Chondrocyte (in vitro differentiated cells): ENCODE measurements at regions not wholly inside any gene's neighbourhood (a gene's known extent, or its start where the extent isn't known, plus 50 kb on each side); places are given as distances from the start of the nearest gene placed in this dataset.

Experiments
- DNase-seq: peaks from one replicate; pipeline ENCODE4 v3.0.0; 2021; ENCODE audit warnings: mixed read lengths, low spot score
- H3K27ac Mint-ChIP-seq: one replicate; pipeline ENCODE4 v1.8.0; 2021; ENCODE audit warnings: mild to moderate bottlenecking, moderate library complexity, mixed read lengths; ENCODE audit not compliant: unreplicated experiment
- H3K27me3 Mint-ChIP-seq: 2 replicates; pipeline ENCODE4 v1.8.0; 2021; ENCODE audit warnings: low read depth, mixed read lengths
- H3K36me3 Mint-ChIP-seq: 2 replicates; pipeline ENCODE4 v1.8.0; 2021; ENCODE audit warnings: low read depth, mixed read lengths
- H3K4me1 Mint-ChIP-seq: 2 replicates; pipeline ENCODE4 v1.8.0; 2021; ENCODE audit warnings: low read depth, mild to moderate bottlenecking, mixed read lengths
- H3K4me3 Mint-ChIP-seq: one replicate; pipeline ENCODE4 v1.8.0; 2021; ENCODE audit warnings: mild to moderate bottlenecking, moderate library complexity, mixed read lengths; ENCODE audit not compliant: unreplicated experiment
- H3K9me3 Mint-ChIP-seq: 2 replicates; pipeline ENCODE4 v1.8.0; 2021; ENCODE audit warnings: low read depth, mixed read lengths
- TF ChIP-seq, protein P1 (sequence below): fragments of 200-600 bp; sonication (generic); IDR thresholded peaks from 2 replicates; pipeline ENCODE4 v1.5.0; 2021; ENCODE audit warnings: antibody characterized with exemption, mild to moderate bottlenecking, moderate library complexity

DNA sequence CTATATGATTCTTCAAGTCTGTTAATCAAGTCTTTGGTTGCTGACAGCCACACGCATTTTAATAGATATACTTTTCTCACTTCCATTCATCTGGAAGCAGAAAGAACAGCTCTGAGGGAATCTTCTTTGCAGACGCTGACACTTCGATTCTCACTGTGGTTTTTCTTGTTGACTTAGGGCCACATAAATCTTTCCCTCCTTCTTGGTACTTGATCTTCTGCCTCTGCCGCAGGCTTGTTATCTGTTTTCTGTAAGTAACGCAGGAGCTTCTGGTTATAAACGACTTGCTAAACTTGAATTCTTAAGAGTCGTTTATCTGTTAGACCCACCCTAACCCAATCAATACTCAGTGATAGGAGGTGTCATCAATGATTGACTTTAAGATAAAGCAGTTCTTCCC lies 268.8 kb upstream of the SULF2 start:
- TF ChIP-seq, protein P1, sequence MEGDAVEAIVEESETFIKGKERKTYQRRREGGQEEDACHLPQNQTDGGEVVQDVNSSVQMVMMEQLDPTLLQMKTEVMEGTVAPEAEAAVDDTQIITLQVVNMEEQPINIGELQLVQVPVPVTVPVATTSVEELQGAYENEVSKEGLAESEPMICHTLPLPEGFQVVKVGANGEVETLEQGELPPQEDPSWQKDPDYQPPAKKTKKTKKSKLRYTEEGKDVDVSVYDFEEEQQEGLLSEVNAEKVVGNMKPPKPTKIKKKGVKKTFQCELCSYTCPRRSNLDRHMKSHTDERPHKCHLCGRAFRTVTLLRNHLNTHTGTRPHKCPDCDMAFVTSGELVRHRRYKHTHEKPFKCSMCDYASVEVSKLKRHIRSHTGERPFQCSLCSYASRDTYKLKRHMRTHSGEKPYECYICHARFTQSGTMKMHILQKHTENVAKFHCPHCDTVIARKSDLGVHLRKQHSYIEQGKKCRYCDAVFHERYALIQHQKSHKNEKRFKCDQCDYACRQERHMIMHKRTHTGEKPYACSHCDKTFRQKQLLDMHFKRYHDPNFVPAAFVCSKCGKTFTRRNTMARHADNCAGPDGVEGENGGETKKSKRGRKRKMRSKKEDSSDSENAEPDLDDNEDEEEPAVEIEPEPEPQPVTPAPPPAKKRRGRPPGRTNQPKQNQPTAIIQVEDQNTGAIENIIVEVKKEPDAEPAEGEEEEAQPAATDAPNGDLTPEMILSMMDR, result no peak
- peaks cover 32% of the 10 kb centered on the region for H3K4me1 Mint-ChIP-seq
- no peak overlapping the region for H3K27ac Mint-ChIP-seq

DNA sequence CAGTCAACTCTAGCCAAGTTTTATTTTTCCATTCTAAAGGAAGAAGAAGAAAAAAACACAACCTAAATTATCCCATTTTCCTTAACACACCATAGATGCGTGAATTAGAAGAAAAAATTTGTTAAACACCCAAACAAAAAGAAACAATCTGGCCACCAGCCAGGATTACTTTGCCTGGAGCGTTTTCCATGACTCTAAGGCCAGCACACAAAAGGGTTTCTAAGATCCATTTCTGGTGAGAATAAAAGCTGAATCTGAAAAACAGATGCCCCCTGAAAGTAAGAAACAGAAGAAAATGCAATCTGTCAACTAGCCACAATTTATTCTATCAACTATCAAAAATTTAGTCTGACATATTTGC lies 267.2 kb upstream of the SULF2 start:
- Mint-ChIP-seq H3K4me3 (no peak overlapping the region), H3K27ac (peak overlapping the region; percentile 81), H3K27me3 (peaks cover 12% of the 10 kb centered on the region), H3K9me3 (peaks cover 5% of the 10 kb centered on the region), H3K36me3 (no peaks in the 10 kb centered on the region), H3K4me1 (peaks cover 32% of the 10 kb centered on the region)
- TF ChIP-seq, protein P1, result no peak
- DNase-seq, result no peak

More for the DNA sequence above, 268.8 kb upstream of the SULF2 start:
- H3K4me3 Mint-ChIP-seq, result no peak overlapping the region
- DNase-seq, result no peak
- H3K36me3 Mint-ChIP-seq, result no peaks in the 10 kb centered on the region
- peaks cover 5% of the 10 kb centered on the region for H3K9me3 Mint-ChIP-seq
- H3K27me3 Mint-ChIP-seq, result peaks cover 6% of the 10 kb centered on the region

DNA sequence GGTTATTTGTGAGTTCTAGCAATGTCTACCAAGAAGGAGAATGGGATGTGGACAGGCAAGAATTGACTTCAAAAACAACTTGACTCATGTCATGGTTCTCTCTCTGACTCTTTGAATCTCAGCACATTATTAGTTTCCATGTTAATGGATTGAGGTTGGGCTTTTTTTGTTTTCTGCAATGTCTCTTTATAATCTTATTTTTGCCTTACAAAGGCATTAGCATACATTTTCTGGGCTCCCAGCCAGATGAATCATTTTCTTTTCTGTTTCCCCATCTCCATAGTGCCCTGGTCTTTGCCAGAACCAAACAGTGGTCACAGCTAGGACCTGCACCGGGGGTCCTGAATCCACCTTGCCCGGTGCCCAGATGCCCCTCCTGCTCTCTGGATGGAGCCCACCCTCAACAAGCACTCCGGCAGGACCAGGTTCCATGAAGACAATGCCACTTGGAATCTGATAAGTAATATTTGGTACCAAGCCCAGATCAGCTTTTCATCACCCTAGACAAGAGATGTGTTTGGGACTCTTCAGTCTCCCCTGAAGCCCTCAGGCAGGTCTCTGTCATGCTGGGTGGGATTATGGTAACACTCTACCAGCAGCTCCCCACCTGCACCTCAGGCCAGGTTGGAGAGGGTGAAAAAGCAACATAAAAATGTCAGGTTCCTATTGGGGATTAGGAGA lies 266.7 kb upstream of the SULF2 start:
- Mint-ChIP-seq H3K27me3 (peaks cover 12% of the 10 kb centered on the region), H3K4me3 (no peak overlapping the region), H3K9me3 (peaks cover 5% of the 10 kb centered on the region), H3K4me1 (peaks cover 32% of the 10 kb centered on the region), H3K27ac (peak overlapping the region; percentile 81), H3K36me3 (no peaks in the 10 kb centered on the region)
- DNase-seq, result no peak
- TF ChIP-seq, protein P1, result no peak

DNA sequence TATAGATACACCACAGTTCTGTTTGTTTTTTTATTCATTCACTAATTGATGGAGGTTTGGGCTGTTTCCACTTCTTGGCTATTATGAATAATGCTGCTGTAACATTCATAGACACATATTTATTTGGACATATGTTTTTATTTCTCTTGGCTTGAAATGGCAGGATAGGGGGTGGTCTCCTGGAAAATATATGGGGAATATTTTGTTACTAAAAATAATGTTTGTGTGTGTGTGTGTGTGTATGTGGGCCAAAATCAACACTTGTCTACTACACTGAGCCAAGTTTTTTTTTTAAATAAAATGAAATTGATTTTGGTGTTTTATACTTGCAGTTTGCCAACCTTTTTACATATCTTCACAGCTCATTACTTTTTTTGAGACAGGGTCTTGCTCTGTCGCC lies 264.4 kb upstream of the SULF2 start:
- H3K4me3 Mint-ChIP-seq, result no peak overlapping the region
- H3K27ac Mint-ChIP-seq, result peak overlapping the region; percentile 43
- TF ChIP-seq, protein P1, result no peak
- no peak for DNase-seq
- H3K36me3 Mint-ChIP-seq, result no peaks in the 10 kb centered on the region
- peaks cover 12% of the 10 kb centered on the region for H3K27me3 Mint-ChIP-seq
- peaks cover 5% of the 10 kb centered on the region for H3K9me3 Mint-ChIP-seq
- peaks cover 24% of the 10 kb centered on the region for H3K4me1 Mint-ChIP-seq

DNA sequence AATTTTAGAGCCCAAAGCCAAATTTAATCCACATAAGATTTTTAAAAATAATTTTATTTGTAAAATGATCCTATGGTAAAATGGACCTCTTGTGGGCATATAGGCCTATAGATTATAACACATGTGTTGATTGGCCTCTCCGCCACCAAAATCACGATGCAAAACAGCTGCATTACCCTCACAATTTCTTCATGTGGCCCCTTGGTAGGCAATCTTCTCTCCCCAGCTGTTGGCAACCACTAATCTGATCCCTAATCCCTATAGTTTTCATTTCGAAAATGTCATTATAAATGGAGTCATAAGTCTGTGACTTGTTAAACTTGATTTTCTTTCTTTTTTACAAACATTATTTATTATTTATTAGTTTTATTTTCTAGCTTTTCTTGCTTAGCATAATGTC lies 263.9 kb upstream of the SULF2 start:
- Mint-ChIP-seq H3K9me3 (peaks cover 5% of the 10 kb centered on the region), H3K27me3 (peaks cover 11% of the 10 kb centered on the region), H3K4me1 (peaks cover 24% of the 10 kb centered on the region), H3K36me3 (no peaks in the 10 kb centered on the region), H3K4me3 (no peak overlapping the region), H3K27ac (no peak overlapping the region)
- TF ChIP-seq, protein P1, result no peak
- no peak for DNase-seq
